ENCODE measurements at regions not wholly inside any gene's neighbourhood (a gene's known extent, or its start where the extent isn't known, plus 50 kb on each side); places are given as distances from the start of the nearest gene placed in this dataset.

DNA sequence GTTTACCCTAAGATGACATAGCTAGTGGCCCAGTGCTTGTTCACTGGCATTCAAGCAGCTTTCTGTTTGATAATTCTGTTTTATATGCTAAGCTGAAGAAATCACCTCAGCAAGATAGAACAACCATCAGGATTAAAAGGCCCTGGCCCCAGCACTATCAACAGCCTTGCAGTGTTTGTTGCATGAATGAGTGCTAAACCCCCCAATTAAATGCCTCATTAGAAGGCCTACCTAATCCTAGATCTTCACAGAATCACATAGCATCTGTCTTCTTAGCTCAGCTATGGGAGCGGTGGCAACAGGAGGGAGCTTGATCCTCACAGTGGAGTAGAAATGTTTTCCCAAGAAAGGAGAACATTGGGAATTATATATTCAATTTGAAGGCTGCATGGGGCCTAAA lies 194.1 kb upstream of the HNMT start:
- no peak for TF ChIP-seq CTCF (conservative IDR thresholded peaks at IDR 0.05 in 1 of 2, IDR thresholded peaks at IDR 0.05 in 1 of 2; ENCODE audit: extremely low read depth in 1 of 2, insufficient read depth in 1 of 2, low read depth in 1 of 2, low read length in 2 of 2)
- no peak for TF ChIP-seq EZH2 (IDR thresholded peaks at IDR 0.05; ENCODE audit: borderline replicate concordance, low read length)
